ENCODE measurements at regions not wholly inside any gene's neighbourhood (a gene's known extent, or its start where the extent isn't known, plus 50 kb on each side); places are given as distances from the start of the nearest gene placed in this dataset.

DNA sequence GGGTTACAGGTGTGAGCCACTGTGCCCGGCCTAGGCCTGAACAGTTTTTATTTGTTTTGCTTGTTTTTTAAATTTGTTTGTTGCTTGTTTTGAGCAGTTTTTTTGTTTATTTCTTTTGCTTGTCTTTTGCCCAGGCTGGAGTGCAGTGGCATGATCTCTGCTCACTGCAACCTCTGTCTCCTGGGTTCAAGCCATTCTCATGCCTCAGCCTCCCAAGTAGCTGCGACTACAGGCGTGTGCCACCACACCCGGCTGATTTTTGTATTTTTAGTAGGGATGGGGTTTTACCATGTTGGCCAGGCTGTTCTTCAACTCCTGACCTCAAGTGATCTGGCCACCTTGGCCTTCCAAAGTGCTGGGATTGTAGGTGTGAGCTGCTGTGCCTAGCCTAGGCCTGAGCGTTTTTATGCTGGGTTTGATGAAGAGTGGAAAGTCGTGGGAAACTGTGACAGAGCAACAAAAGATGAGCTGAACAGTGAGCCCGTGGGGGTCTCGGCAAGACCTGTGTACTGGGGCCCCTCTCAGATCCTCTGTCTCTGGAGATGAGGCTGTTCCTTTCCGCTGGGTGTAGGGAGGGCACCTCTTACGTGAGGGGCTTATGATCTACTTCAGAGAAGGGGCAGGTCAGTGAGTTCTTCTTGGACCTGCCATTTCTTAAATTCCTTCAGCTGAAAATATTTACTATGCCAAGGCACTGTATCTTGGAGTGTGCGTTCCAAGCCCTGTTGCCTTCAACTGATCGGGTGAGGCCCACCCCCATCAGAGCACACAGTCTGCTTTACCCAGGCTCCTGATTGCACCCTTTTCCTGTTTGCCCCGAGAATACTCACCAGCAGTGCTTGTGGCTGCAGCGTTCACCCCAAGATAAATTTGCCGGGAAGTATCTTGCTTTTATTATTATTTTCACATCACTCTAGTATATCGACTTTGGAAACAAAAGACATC is 322.1 kb downstream of the SEC14L1 start:
- H3K36me3 ChIP-seq (ENCODE audit: control insufficient read depth in 2 of 2, insufficient read depth in 1 of 2, low read length in 2 of 2) = no peaks in the 10 kb centered on the region
- no peaks in the 10 kb centered on the region; the same call in 1 of the 2 replicates for H3K4me1 ChIP-seq (ENCODE audit: control insufficient read depth, insufficient read depth, low read length)
- H3K9me3 ChIP-seq (ENCODE audit: control insufficient read depth, insufficient read depth, low read depth, low read length) = no peaks in the 10 kb centered on the region
- TF ChIP-seq EGR2 (tag by site-specific recombination; IDR thresholded peaks at IDR 0.05; ENCODE audit: low read depth) = no peak
- TF ChIP-seq ZNF10 (tag by site-specific recombination; IDR thresholded peaks at IDR 0.05) = peak; percentile 100
- no peak for TF ChIP-seq ZNF692 (tag by site-specific recombination; IDR thresholded peaks at IDR 0.05)
- ChIA-PET CTCF (interaction anchor here (1.3 kb wide), 1 partner anchor 33 kb away, joined by 5 read pairs; no protein-coding TSS in a partner anchor), POLR2A (interaction anchor here (0.7 kb wide), 1 partner anchor 9 kb away, joined by 3 read pairs; no protein-coding TSS in a partner anchor)
- H3K27ac ChIP-seq (ENCODE audit: extremely low read depth, low read depth, low read length) = no peak overlapping the region
- H3K4me3 ChIP-seq (ENCODE audit: low read depth, low read length) = no peak overlapping the region

GRCh38 chr17:77464988-77465357 is 324.2 kb downstream of the SEC14L1 start:
- TF ChIP-seq ZNF146 (tag by site-specific recombination; IDR thresholded peaks at IDR 0.05) (peak; percentile 97), ZNF529 (tag by site-specific recombination; IDR thresholded peaks at IDR 0.05; ENCODE audit: insufficient replicate concordance) (no peak)
- Histone ChIP-seq H3K9me3 (ENCODE audit: control insufficient read depth, insufficient read depth, low read depth, low read length) (no peaks in the 10 kb centered on the region), H3K4me1 (ENCODE audit: control insufficient read depth, insufficient read depth, low read length) (no peaks in the 10 kb centered on the region; the same call in 1 of the 2 replicates), H3K36me3 (ENCODE audit: control insufficient read depth in 2 of 2, insufficient read depth in 1 of 2, low read length in 2 of 2) (peaks cover 4 to 11% of the 10 kb centered on the region in 2 experiments; a peak in 2 of 3 replicates), H3K4me3 (ENCODE audit: low read depth, low read length) (no peak overlapping the region), H3K27ac (ENCODE audit: extremely low read depth, low read depth, low read length) (no peak overlapping the region)
- POLR2A ChIA-PET = interaction anchor here (0.7 kb wide), 1 partner anchor 142 kb away, joined by 3 read pairs; no protein-coding TSS in a partner anchor
- CTCF ChIA-PET = interaction anchor here (0.5 kb wide), 1 partner anchor 1340 kb away, joined by 3 read pairs; no protein-coding TSS in a partner anchor

- no peak for TF ChIP-seq ZNF175 (tag by site-specific recombination; IDR thresholded peaks at IDR 0.05)
- TF ChIP-seq, protein P1, sequence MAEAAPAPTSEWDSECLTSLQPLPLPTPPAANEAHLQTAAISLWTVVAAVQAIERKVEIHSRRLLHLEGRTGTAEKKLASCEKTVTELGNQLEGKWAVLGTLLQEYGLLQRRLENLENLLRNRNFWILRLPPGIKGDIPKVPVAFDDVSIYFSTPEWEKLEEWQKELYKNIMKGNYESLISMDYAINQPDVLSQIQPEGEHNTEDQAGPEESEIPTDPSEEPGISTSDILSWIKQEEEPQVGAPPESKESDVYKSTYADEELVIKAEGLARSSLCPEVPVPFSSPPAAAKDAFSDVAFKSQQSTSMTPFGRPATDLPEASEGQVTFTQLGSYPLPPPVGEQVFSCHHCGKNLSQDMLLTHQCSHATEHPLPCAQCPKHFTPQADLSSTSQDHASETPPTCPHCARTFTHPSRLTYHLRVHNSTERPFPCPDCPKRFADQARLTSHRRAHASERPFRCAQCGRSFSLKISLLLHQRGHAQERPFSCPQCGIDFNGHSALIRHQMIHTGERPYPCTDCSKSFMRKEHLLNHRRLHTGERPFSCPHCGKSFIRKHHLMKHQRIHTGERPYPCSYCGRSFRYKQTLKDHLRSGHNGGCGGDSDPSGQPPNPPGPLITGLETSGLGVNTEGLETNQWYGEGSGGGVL (tag by site-specific recombination; IDR thresholded peaks at IDR 0.05) = peak; percentile 75
- no peak for TF ChIP-seq ZBTB7A (tag by site-specific recombination; IDR thresholded peaks at IDR 0.05; ENCODE audit: low read depth)
- TF ChIP-seq GLIS1 (tag by site-specific recombination; IDR thresholded peaks at IDR 0.05) = peak; percentile 98
- peak; percentile 47; the same call in 1 of the 2 replicates for TF ChIP-seq ZIC2 (tag by site-specific recombination; IDR thresholded peaks at IDR 0.05)
- TF ChIP-seq ZNF548 (tag by site-specific recombination; IDR thresholded peaks at IDR 0.05) = no peak
- no peak for TF ChIP-seq ZNF350 (tag by site-specific recombination; IDR thresholded peaks at IDR 0.05)
- TF ChIP-seq MYNN (tag by site-specific recombination; IDR thresholded peaks at IDR 0.05; ENCODE audit: borderline replicate concordance) = peak; percentile 57; the same call in 1 of the 2 replicates
- no peak for TF ChIP-seq ZNF48 (tag by site-specific recombination; IDR thresholded peaks at IDR 0.05)
- TF ChIP-seq, protein P2, sequence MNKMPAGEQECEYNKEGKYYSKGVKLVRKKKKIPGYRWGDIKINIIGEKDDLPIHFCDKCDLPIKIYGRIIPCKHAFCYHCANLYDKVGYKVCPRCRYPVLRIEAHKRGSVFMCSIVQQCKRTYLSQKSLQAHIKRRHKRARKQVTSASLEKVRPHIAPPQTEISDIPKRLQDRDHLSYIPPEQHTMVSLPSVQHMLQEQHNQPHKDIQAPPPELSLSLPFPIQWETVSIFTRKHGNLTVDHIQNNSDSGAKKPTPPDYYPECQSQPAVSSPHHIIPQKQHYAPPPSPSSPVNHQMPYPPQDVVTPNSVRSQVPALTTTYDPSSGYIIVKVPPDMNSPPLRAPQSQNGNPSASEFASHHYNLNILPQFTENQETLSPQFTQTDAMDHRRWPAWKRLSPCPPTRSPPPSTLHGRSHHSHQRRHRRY (tag by site-specific recombination; IDR thresholded peaks at IDR 0.05) = no peak
- no peak for TF ChIP-seq GLI4 (tag by site-specific recombination; IDR thresholded peaks at IDR 0.05)
- peak; percentile 22 for TF ChIP-seq ZFHX2 (tag by site-specific recombination; conservative IDR thresholded peaks at IDR 0.05)
- 0 out of 2 replicates have a peak, but pooled peaks have one; percentile 17 for TF ChIP-seq FEZF1 (tag by site-specific recombination; IDR thresholded peaks at IDR 0.05)
- TF ChIP-seq ZNF488 (tag by site-specific recombination; IDR thresholded peaks at IDR 0.05) = no peak
- no peak for TF ChIP-seq ZNF830 (tag by site-specific recombination; IDR thresholded peaks at IDR 0.05; ENCODE audit: low read depth)
- peak; percentile 88 for TF ChIP-seq ZBTB17 (tag by site-specific recombination; IDR thresholded peaks at IDR 0.05)
- CTCF ChIA-PET = interaction anchor here (0.5 to 0.6 kb wide), 2 partner anchors 36 to 1341 kb away, joined by 3 read pairs; no protein-coding TSS in a partner anchor
- H3K9me3 ChIP-seq (ENCODE audit: control insufficient read depth, insufficient read depth, low read depth, low read length) = no peaks in the 10 kb centered on the region
- no peak overlapping the region for H3K27ac ChIP-seq (ENCODE audit: extremely low read depth, low read depth, low read length)
- H3K36me3 ChIP-seq (ENCODE audit: control insufficient read depth in 2 of 2, insufficient read depth in 1 of 2, low read length in 2 of 2) = peaks cover 9 to 15% of the 10 kb centered on the region in 2 experiments; a peak in 2 of 3 replicates
- no peaks in the 10 kb centered on the region for H3K4me1 ChIP-seq (ENCODE audit: control insufficient read depth, insufficient read depth, low read length)
- POLR2A ChIA-PET = interaction anchor here (0.6 kb wide), 1 partner anchor 20 kb away, joined by 3 read pairs; no protein-coding TSS in a partner anchor
- H3K4me3 ChIP-seq (ENCODE audit: low read depth, low read length) = no peak overlapping the region
Measured at GRCh38 chr17:77465358-77466041, 324.7 kb downstream of the SEC14L1 start.
